Panc1 (cell line): ENCODE measurements at regions not wholly inside any gene's neighbourhood (a gene's known extent, or its start where the extent isn't known, plus 50 kb on each side); places are given as distances from the start of the nearest gene placed in this dataset.

Experiments
- CTCF ChIP-seq: fragments of 450-650 bp; IDR thresholded peaks from 2 replicates; pipeline ENCODE4 v1.5.1; 2017; ENCODE audit warnings: mild to moderate bottlenecking
- POLR2AphosphoS5 ChIP-seq: IDR thresholded peaks from 2 replicates; pipeline ENCODE4 v1.6.1; 2012; ENCODE audit warnings: mild to moderate bottlenecking, low read depth, low read length, moderate library complexity
- REST ChIP-seq, 2 experiments: IDR thresholded peaks; 2 replicates each; pipeline ENCODE4 v1.6.1; 2011 to 2012; ENCODE audit warnings: low read depth in 2 of 2, control low read depth in 1 of 2, low read length in 1 of 2, mild to moderate bottlenecking in 1 of 2, moderate library complexity in 1 of 2; ENCODE audit not compliant: insufficient read depth in 1 of 2
- SIN3A ChIP-seq: IDR thresholded peaks from 2 replicates; pipeline ENCODE4 v1.6.1; 2012; ENCODE audit warnings: low read depth, mild to moderate bottlenecking, low read length, moderate library complexity, borderline replicate concordance; ENCODE audit not compliant: insufficient read depth
- TCF7L2 ChIP-seq: IDR thresholded peaks from 2 replicates; pipeline ENCODE4 v1.6.1; 2011; ENCODE audit warnings: mild to moderate bottlenecking, low read depth, low read length, inconsistent platforms

DNA sequence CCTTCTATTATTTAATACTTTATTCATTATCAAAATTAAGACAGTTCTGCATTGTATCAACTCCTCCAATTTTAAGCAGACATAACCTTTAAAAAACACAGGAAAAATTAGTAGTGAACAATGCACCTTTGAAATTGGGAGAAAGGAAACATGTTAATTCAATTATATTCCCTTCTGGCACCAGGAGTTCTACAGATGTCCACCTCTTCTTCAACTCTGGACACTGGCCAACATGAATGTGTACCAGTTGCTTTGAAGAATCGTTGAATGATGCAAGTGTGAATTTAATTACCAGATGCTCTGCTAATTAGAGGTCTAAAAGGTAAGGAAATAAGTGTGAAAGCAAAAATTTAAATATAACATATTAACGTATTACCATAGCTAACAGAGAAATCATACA is 206.7 kb upstream of the IGFBP3 start:
- TF ChIP-seq CTCF (no peak), REST (IDR thresholded peaks at IDR 0.05; ENCODE audit: insufficient read depth in 1 of 2, low read depth in 2 of 2, low read length in 1 of 2) (no peak), TCF7L2 (no peak), POLR2AphosphoS5 (no peak), SIN3A (no peak)
